HG02798 (cell line): ENCODE measurements at regions not wholly inside any gene's neighbourhood (a gene's known extent, or its start where the extent isn't known, plus 50 kb on each side); places are given as distances from the start of the nearest gene placed in this dataset.

Source experiments
- ATAC-seq: cut with Tn5 transposase; IDR thresholded peaks from one replicate; pipeline ENCODE4 v1.9.1; 2021; ENCODE audit warnings: mild to moderate bottlenecking; ENCODE audit not compliant: unreplicated experiment, poor library complexity

DNA sequence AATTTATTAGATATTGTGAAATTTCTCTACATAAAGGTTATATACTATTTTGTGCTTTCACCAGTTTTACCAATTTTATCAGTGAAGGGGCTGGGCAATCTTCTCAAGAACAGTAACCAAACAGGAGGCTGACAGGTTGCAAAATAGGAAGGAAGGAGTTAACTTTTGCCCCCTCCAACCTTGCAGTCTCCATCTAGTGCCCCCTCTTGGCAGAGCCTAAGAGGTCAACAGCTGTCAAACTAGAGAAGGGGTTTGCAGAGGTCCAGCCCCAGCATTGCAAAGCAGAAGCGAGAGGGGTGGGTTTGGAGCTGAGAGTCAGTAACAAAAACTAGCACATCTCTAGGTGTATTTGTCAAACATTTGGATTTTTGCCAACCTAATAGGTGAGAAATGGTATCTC lies 391.0 kb downstream of the CDC5L start:
- no peak for ATAC-seq
